ENCODE measurements at regions not wholly inside any gene's neighbourhood (a gene's known extent, or its start where the extent isn't known, plus 50 kb on each side); places are given as distances from the start of the nearest gene placed in this dataset.

GRCh38 chr7:125254566-125254965 is 324.9 kb upstream of the POT1 start:
- H3K27me3 Mint-ChIP-seq, result no peaks in the 10 kb centered on the region

GRCh38 chr7:125253452-125254190 is 324.0 kb upstream of the POT1 start:
- Mint-ChIP-seq H3K9me3 (ENCODE audit: low read depth) (no peaks in the 10 kb centered on the region), H3K27ac (no peak overlapping the region), H3K27me3 (no peaks in the 10 kb centered on the region), H3K4me3 (no peak overlapping the region), H3K36me3 (ENCODE audit: low read depth) (no peaks in the 10 kb centered on the region), H3K4me1 (no peaks in the 10 kb centered on the region)
- CTCF ChIA-PET, result interaction anchor here (0.8 kb wide), 1 partner anchor 1299 kb away, joined by 3 read pairs; no protein-coding TSS in a partner anchor
- ATAC-seq (no peak), DNase-seq (no peak)
- intact Hi-C loops (cut with DNase I, micrococcal nuclease), result no loop called here
- POLR2A ChIA-PET, result no interaction called here

More at GRCh38 chr7:125254566-125254965, 324.9 kb upstream of the POT1 start:
- no peak for DNase-seq
- no peaks in the 10 kb centered on the region for H3K4me1 Mint-ChIP-seq
- intact Hi-C loops (cut with DNase I, micrococcal nuclease), result no loop called here
- no peaks in the 10 kb centered on the region for H3K36me3 Mint-ChIP-seq (ENCODE audit: low read depth)
- ATAC-seq, result no peak
- H3K4me3 Mint-ChIP-seq, result no peak overlapping the region
- POLR2A ChIA-PET, result no interaction called here
- H3K27ac Mint-ChIP-seq, result no peak overlapping the region
- no peaks in the 10 kb centered on the region for H3K9me3 Mint-ChIP-seq (ENCODE audit: low read depth)
- CTCF ChIA-PET, result no interaction called here

- Mint-ChIP-seq H3K27ac (no peak overlapping the region), H3K36me3 (ENCODE audit: low read depth) (no peaks in the 10 kb centered on the region), H3K4me1 (no peaks in the 10 kb centered on the region), H3K4me3 (no peak overlapping the region), H3K27me3 (no peaks in the 10 kb centered on the region), H3K9me3 (ENCODE audit: low read depth) (peaks cover 2% of the 10 kb centered on the region)
- no peak for DNase-seq
- POLR2A ChIA-PET, result no interaction called here
- intact Hi-C loops (cut with DNase I, micrococcal nuclease), result no loop called here
- no peak for ATAC-seq
- CTCF ChIA-PET, result no interaction called here
Observed at GRCh38 chr7:125247514-125248098, 318.0 kb upstream of the POT1 start.

GRCh38 chr7:125246706-125247105 is 317.1 kb upstream of the POT1 start:
- POLR2A ChIA-PET, result no interaction called here
- H3K4me1 Mint-ChIP-seq, result no peaks in the 10 kb centered on the region
- no peak for DNase-seq
- H3K9me3 Mint-ChIP-seq (ENCODE audit: low read depth), result peaks cover 2% of the 10 kb centered on the region
- CTCF ChIA-PET, result interaction anchor here (0.7 kb wide), 1 partner anchor 474 kb away, joined by 3 read pairs; no protein-coding TSS in a partner anchor
- no peak for ATAC-seq
- H3K36me3 Mint-ChIP-seq (ENCODE audit: low read depth), result no peaks in the 10 kb centered on the region
- no peak overlapping the region for H3K4me3 Mint-ChIP-seq
- intact Hi-C loops (cut with DNase I, micrococcal nuclease), result no loop called here
- H3K27me3 Mint-ChIP-seq, result no peaks in the 10 kb centered on the region
- H3K27ac Mint-ChIP-seq, result no peak overlapping the region

- H3K27me3 Mint-ChIP-seq, result no peaks in the 10 kb centered on the region
- no peak overlapping the region for H3K4me3 Mint-ChIP-seq
- H3K4me1 Mint-ChIP-seq, result no peaks in the 10 kb centered on the region
- no peak overlapping the region for H3K27ac Mint-ChIP-seq
- H3K36me3 Mint-ChIP-seq (ENCODE audit: low read depth), result no peaks in the 10 kb centered on the region
- ATAC-seq, result no peak
- no peak for DNase-seq
- ChIA-PET POLR2A (no interaction called here), CTCF (no interaction called here)
- intact Hi-C loops (cut with DNase I, micrococcal nuclease), result no loop called here
- H3K9me3 Mint-ChIP-seq (ENCODE audit: low read depth), result peaks cover 2% of the 10 kb centered on the region
Observed at GRCh38 chr7:125241548-125241947, 311.9 kb upstream of the POT1 start.

- intact Hi-C loops (cut with DNase I, micrococcal nuclease), result no loop called here
- Mint-ChIP-seq H3K27me3 (no peaks in the 10 kb centered on the region), H3K4me3 (no peak overlapping the region), H3K4me1 (no peaks in the 10 kb centered on the region), H3K36me3 (ENCODE audit: low read depth) (no peaks in the 10 kb centered on the region), H3K9me3 (ENCODE audit: low read depth) (peaks cover 5% of the 10 kb centered on the region), H3K27ac (no peak overlapping the region)
- ChIA-PET CTCF (interaction anchor here (0.7 kb wide), 1 partner anchor 443 kb away, joined by 3 read pairs; no protein-coding TSS in a partner anchor), POLR2A (no interaction called here)
- no peak for ATAC-seq
- DNase-seq, result no peak
Observed at GRCh38 chr7:125222596-125222995, 293.0 kb upstream of the POT1 start.

GRCh38 chr7:125218076-125218475 is 288.5 kb upstream of the POT1 start:
- DNase-seq, result no peak
- Mint-ChIP-seq H3K27me3 (no peaks in the 10 kb centered on the region), H3K27ac (no peak overlapping the region), H3K4me3 (no peak overlapping the region), H3K4me1 (no peaks in the 10 kb centered on the region), H3K9me3 (ENCODE audit: low read depth) (peaks cover 5% of the 10 kb centered on the region), H3K36me3 (ENCODE audit: low read depth) (no peaks in the 10 kb centered on the region)
- intact Hi-C loops (cut with DNase I, micrococcal nuclease), result no loop called here
- POLR2A ChIA-PET, result no interaction called here
- no peak for ATAC-seq
- CTCF ChIA-PET, result no interaction called here

GRCh38 chr7:125201002-125201401 is 271.4 kb upstream of the POT1 start:
- peaks cover 2% of the 10 kb centered on the region for H3K9me3 Mint-ChIP-seq (ENCODE audit: low read depth)
- H3K27me3 Mint-ChIP-seq, result no peaks in the 10 kb centered on the region
- ChIA-PET CTCF (no interaction called here), POLR2A (no interaction called here)
- no peaks in the 10 kb centered on the region for H3K4me1 Mint-ChIP-seq
- intact Hi-C loops (cut with DNase I, micrococcal nuclease), result no loop called here
- H3K36me3 Mint-ChIP-seq (ENCODE audit: low read depth), result no peaks in the 10 kb centered on the region
- no peak for DNase-seq
- no peak overlapping the region for H3K27ac Mint-ChIP-seq
- H3K4me3 Mint-ChIP-seq, result no peak overlapping the region
- no peak for ATAC-seq

- ATAC-seq, result no peak
- no peak for DNase-seq
- intact Hi-C loops (cut with DNase I, micrococcal nuclease), result no loop called here
- H3K9me3 Mint-ChIP-seq (ENCODE audit: low read depth), result peaks cover 8% of the 10 kb centered on the region
- H3K27ac Mint-ChIP-seq, result no peak overlapping the region
- H3K36me3 Mint-ChIP-seq (ENCODE audit: low read depth), result no peaks in the 10 kb centered on the region
- no peaks in the 10 kb centered on the region for H3K4me1 Mint-ChIP-seq
- ChIA-PET CTCF (no interaction called here), POLR2A (no interaction called here)
- H3K27me3 Mint-ChIP-seq, result no peaks in the 10 kb centered on the region
- H3K4me3 Mint-ChIP-seq, result no peak overlapping the region
Observed at GRCh38 chr7:125197731-125198393, 268.2 kb upstream of the POT1 start.

GRCh38 chr7:125195156-125195555 is 265.5 kb upstream of the POT1 start:
- H3K36me3 Mint-ChIP-seq (ENCODE audit: low read depth), result no peaks in the 10 kb centered on the region
- H3K27me3 Mint-ChIP-seq, result no peaks in the 10 kb centered on the region
- H3K4me3 Mint-ChIP-seq, result no peak overlapping the region
- intact Hi-C loops (cut with DNase I, micrococcal nuclease), result no loop called here
- no peak for DNase-seq
- ChIA-PET POLR2A (no interaction called here), CTCF (no interaction called here)
- H3K4me1 Mint-ChIP-seq, result no peaks in the 10 kb centered on the region
- H3K27ac Mint-ChIP-seq, result no peak overlapping the region
- H3K9me3 Mint-ChIP-seq (ENCODE audit: low read depth), result peaks cover 15% of the 10 kb centered on the region
- ATAC-seq, result no peak

- no peaks in the 10 kb centered on the region for H3K36me3 Mint-ChIP-seq (ENCODE audit: low read depth)
- intact Hi-C loops (cut with DNase I, micrococcal nuclease), result no loop called here
- DNase-seq (no peak), ATAC-seq (no peak)
- peaks cover 18% of the 10 kb centered on the region for H3K9me3 Mint-ChIP-seq (ENCODE audit: low read depth)
- no peak overlapping the region for H3K4me3 Mint-ChIP-seq
- ChIA-PET POLR2A (interaction anchor here (0.7 kb wide), 1 partner anchor 12 kb away, joined by 3 read pairs; no protein-coding TSS in a partner anchor), CTCF (no interaction called here)
- H3K27ac Mint-ChIP-seq, result no peak overlapping the region
- no peaks in the 10 kb centered on the region for H3K4me1 Mint-ChIP-seq
- H3K27me3 Mint-ChIP-seq, result no peaks in the 10 kb centered on the region
Observed at GRCh38 chr7:125193263-125193662, 263.6 kb upstream of the POT1 start.

GRCh38 chr7:125184801-125185200 is 255.2 kb upstream of the POT1 start:
- ATAC-seq (no peak), DNase-seq (no peak)
- Mint-ChIP-seq H3K4me3 (no peak overlapping the region), H3K36me3 (ENCODE audit: low read depth) (no peaks in the 10 kb centered on the region), H3K4me1 (no peaks in the 10 kb centered on the region), H3K27me3 (no peaks in the 10 kb centered on the region), H3K27ac (no peak overlapping the region), H3K9me3 (ENCODE audit: low read depth) (peaks cover 7% of the 10 kb centered on the region)
- CTCF ChIA-PET, result no interaction called here
- intact Hi-C loops (cut with DNase I, micrococcal nuclease), result no loop called here
- POLR2A ChIA-PET, result interaction anchor here (0.6 kb wide), 1 partner anchor 1712 kb away, joined by 3 read pairs; no protein-coding TSS in a partner anchor

Measured in activated CD4-positive, alpha-beta T cell treated with anti-CD3 and anti-CD28 coated beads for 36 hours (primary cell).